GM12878 (cell line): ENCODE measurements at regions not wholly inside any gene's neighbourhood (a gene's known extent, or its start where the extent isn't known, plus 50 kb on each side); places are given as distances from the start of the nearest gene placed in this dataset.
A peak's percentile ranks its signal among the peaks of the same experiment; 100 is the strongest.
"Not testable (repeated sequence)": the region's sequence is repeated elsewhere in the genome, so short reads cannot be mapped to it uniquely, and the experiment has no call there.

Experiments
- ATAC-seq: fragments of 200-7000 bp; cut with Tn5 transposase; 3 replicates; pipeline ENCODE4 v1.9.1; 2020; ENCODE audit warnings: mild to moderate bottlenecking, moderate library complexity
- BruUV-seq: library from RNA; stranded (reverse); fragments of 400-500 nt; replicated peaks from 2 replicates; lab custom pipeline; 2021; lab: Mats Ljungman, UMichigan
- CTCF ChIA-PET: fragments of 300-600 bp; sonication (Branson Sonifier 250); formaldehyde crosslinking; extraction: SDS; loops from one replicate; lab custom pipeline; 2021; ENCODE audit warnings: inconsistent platforms; lab: Yijun Ruan, JAX
- POLR2A ChIA-PET: fragments of 350-600 bp; formaldehyde crosslinking; extraction: SDS; loops from one replicate; lab custom pipeline; 2021; ENCODE audit warnings: inconsistent platforms; lab: Charles Lee
- RAD21 ChIA-PET: fragments of 300-600 bp; sonication (Branson Sonifier 250); formaldehyde crosslinking; loops from one replicate; lab custom pipeline; 2023; ENCODE audit warnings: antibody characterized with exemption; ENCODE audit not compliant: unreplicated experiment; lab: Charles Lee
- SMC1A ChIA-PET: fragments of 300-600 bp; sonication (Branson Sonifier 250); formaldehyde crosslinking; loops from one replicate; lab custom pipeline; 2023; ENCODE audit not compliant: unreplicated experiment, uncharacterized antibody; lab: Charles Lee
- DNase-seq: peaks from one replicate; pipeline ENCODE4 v3.0.0-alpha.2; 2011; ENCODE audit warnings: low read depth, low spot score
- FAIRE-seq: peaks from 3 replicates; lab custom pipeline; 2011; peaks lifted over from hg19 to GRCh38; lab: Jason Lieb, UNC
- H2AFZ ChIP-seq: 2 replicates; pipeline ENCODE4 v1.6.0; 2011; ENCODE audit warnings: low read depth, low read length, control low read depth; ENCODE audit not compliant: control insufficient read depth
- H3K27ac ChIP-seq: 2 replicates; pipeline ENCODE4 v1.5.1; 2011; ENCODE audit warnings: control low read depth; ENCODE audit not compliant: control insufficient read depth, insufficient read depth
- H3K27me3 ChIP-seq, 2 experiments: replicated peaks in 1 of 2; 2 replicates each; pipeline versions ENCODE4 v1.6.0 to v1.6.1; 2011; ENCODE audit warnings: low read length in 1 of 2; ENCODE audit not compliant: control insufficient read depth in 2 of 2, insufficient read depth in 2 of 2
- H3K36me3 ChIP-seq, 2 experiments: 2 replicates each; pipeline ENCODE4 v1.5.1; 2011; ENCODE audit warnings: low read length in 1 of 2; ENCODE audit not compliant: control insufficient read depth in 2 of 2, insufficient read depth in 2 of 2
- H3K4me1 ChIP-seq: 2 replicates; pipeline ENCODE4 v1.6.1; 2011; ENCODE audit warnings: mild to moderate bottlenecking, low read length, moderate library complexity, mixed read lengths; ENCODE audit not compliant: control insufficient read depth, insufficient read depth
- H3K4me2 ChIP-seq: 2 replicates; pipeline ENCODE4 v1.6.0; 2011; ENCODE audit warnings: control low read depth; ENCODE audit not compliant: control insufficient read depth, insufficient read depth
- H3K4me3 ChIP-seq: fragments of 200-600 bp; sonication (generic); 2 replicates; pipeline ENCODE4 v1.5.1; 2016
- H3K79me2 ChIP-seq: 2 replicates; pipeline ENCODE4 v1.6.0; 2011; ENCODE audit warnings: low read length; ENCODE audit not compliant: control insufficient read depth, insufficient read depth
- H3K9ac ChIP-seq: 2 replicates; pipeline ENCODE4 v1.8.0; 2011; ENCODE audit warnings: low read length, control low read depth, mixed read lengths; ENCODE audit not compliant: control insufficient read depth, insufficient read depth
- H3K9me3 ChIP-seq: replicated peaks from 3 replicates; pipeline ENCODE4 v1.5.1; 2011; ENCODE audit warnings: mild to moderate bottlenecking, low read length; ENCODE audit not compliant: control insufficient read depth, insufficient read depth
- H4K20me1 ChIP-seq: 2 replicates; pipeline ENCODE4 v1.6.0; 2011; ENCODE audit not compliant: control insufficient read depth, insufficient read depth
- CREM ChIP-seq: IDR thresholded peaks from 2 replicates; pipeline ENCODE4 v1.6.1; 2014; ENCODE audit warnings: antibody characterized with exemption, low read depth
- JUNB ChIP-seq: IDR thresholded peaks from 2 replicates; pipeline ENCODE4 v1.6.1; 2016; ENCODE audit warnings: antibody characterized with exemption, mild to moderate bottlenecking
- NR2F1 ChIP-seq: fragments of 450-650 bp; conservative IDR thresholded peaks from 2 replicates; pipeline ENCODE4 v1.6.1; 2017; ENCODE audit warnings: mild to moderate bottlenecking
- PAX8 ChIP-seq: fragments of 450-650 bp; IDR thresholded peaks from 2 replicates; pipeline ENCODE4 v1.6.1; 2017; ENCODE audit warnings: mild to moderate bottlenecking, moderate library complexity
- RUNX3 ChIP-seq: IDR thresholded peaks from 2 replicates; pipeline ENCODE4 v1.6.1; 2012; ENCODE audit warnings: low read length, inconsistent platforms
- WGBS: methylation state at CpG from one replicate; pipeline ENCODE4 v1.1.6; 2016; ENCODE audit warnings: low lambda C conversion rate; ENCODE audit not compliant: insufficient replicate concordance, insufficient coverage; ENCODE audit errors: missing lambda C conversion rate; 5-methylcytosine and 5-hydroxymethylcytosine counted together
- in situ Hi-C: fragments of 300-500 bp; cut with MboI; formaldehyde crosslinking; loops from 9 replicates; pipeline ENCODE4 v1.14.3; 2018; ENCODE audit warnings: mixed read lengths
- intact Hi-C: fragments of 100-400 bp; cut with micrococcal nuclease; formaldehyde crosslinking; loops from one replicate; pipeline ENCODE4 v1.14.2; 2022; ENCODE audit not compliant: unreplicated experiment
- TF ChIP-seq, protein P1 (sequence below): fragments of 450-650 bp; IDR thresholded peaks from 2 replicates; pipeline ENCODE4 v1.6.1; 2017; ENCODE audit warnings: mild to moderate bottlenecking, low read depth, inconsistent platforms; ENCODE audit not compliant: poor library complexity, severe bottlenecking

DNA sequence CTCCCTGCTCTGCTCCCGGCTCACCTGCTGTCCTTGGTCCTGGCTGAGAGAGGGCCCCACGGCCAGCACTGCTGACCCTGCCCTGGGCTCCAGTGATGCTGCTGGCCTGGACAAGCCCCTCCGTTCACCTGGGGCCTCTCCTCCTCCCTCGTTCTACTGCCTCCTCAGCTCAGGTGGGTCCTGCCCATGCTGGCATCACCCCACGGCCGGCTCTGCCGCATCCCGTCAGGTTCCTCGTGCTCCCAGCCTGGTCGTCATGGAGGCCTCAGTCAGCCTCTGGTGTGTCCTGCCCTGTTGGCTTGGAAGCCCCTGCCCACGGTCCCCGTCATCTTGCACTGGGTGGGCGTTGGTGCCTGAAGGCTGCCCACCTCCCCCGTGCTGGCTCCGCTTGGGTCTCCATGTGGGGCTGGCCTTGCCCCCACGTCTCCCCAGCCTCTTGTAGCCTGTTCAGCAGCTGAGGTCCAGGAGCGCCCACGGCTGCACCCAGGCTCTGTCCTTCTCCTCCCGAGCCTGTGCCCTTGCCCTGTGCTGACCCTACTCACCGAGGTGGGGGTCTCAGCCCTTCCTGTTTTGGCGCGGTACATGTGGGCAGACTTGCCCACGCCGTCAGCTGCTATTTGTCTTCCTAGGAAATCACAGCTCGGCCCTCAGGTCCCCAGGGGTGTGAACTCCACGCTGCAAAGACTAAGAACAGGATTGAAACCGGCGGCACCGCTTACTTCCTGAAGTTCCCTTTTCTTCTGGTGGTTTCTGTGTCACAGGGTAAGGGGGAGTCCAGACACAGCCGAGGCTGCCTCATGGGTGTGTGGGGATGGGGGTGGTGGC, 121.6 kb downstream of the TMEM121 start (continued):
- TF ChIP-seq, protein P1, sequence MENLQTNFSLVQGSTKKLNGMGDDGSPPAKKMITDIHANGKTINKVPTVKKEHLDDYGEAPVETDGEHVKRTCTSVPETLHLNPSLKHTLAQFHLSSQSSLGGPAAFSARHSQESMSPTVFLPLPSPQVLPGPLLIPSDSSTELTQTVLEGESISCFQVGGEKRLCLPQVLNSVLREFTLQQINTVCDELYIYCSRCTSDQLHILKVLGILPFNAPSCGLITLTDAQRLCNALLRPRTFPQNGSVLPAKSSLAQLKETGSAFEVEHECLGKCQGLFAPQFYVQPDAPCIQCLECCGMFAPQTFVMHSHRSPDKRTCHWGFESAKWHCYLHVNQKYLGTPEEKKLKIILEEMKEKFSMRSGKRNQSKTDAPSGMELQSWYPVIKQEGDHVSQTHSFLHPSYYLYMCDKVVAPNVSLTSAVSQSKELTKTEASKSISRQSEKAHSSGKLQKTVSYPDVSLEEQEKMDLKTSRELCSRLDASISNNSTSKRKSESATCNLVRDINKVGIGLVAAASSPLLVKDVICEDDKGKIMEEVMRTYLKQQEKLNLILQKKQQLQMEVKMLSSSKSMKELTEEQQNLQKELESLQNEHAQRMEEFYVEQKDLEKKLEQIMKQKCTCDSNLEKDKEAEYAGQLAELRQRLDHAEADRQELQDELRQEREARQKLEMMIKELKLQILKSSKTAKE = no peak
- no peak for TF ChIP-seq CREM
- TF ChIP-seq JUNB = peak; percentile 34; the same call in 1 of the 2 replicates
- TF ChIP-seq RUNX3 = peak; percentile 49; the same call in 1 of the 2 replicates
- peak; percentile 69 for TF ChIP-seq NR2F1
- TF ChIP-seq PAX8 = no peak

DNA sequence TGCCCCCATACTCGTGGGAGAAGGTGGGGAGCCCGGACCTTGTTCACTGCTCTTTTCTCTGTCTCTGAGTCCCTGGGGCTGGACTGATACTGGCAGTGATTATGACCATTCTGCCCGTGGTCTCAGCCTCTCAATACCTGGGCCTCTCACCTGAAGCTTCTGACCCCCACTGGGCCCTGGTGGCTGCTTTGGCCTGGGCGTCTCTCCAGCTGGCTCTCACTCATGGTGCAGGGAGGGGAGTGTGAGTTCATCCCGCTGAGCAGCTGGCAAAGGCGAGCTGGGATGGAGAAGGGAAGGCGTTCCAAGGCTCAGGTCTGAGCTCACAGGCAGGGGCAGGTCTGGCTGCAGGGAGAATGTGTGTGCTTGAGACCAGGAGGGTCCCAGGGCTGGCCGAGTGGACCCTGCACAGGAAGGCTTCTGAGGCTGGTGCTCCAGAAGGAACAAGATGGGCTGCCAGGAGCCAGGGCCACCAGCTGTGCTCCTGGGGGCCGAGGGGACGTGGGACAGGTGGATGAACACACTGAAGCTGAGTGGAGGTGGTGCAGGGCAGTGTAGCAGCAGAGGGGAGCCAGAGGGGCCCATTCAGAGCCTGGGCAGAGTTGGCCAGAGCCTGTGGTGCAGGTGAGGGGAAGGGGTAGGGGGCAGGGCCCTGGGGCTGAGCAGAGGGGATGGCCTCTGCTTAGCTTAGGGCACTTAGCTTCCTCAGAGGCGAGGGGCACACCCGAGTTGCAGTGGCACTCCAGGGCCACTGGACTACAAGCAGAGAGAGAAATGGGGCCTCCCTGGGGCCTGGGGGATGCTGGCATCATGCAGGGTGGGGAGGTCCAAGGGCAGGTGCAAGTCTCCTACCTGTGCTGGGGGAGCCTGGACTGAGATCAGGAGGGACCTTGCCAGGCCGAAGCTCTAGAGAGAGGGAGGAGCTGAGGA, 122.5 kb downstream of the TMEM121 start:
- RAD21 ChIA-PET, FAIRE-seq, BruUV-seq, H3K4me3 ChIP-seq, POLR2A ChIA-PET, DNase-seq, H3K9ac ChIP-seq, H3K36me3 ChIP-seq, H3K4me1 ChIP-seq, H3K4me2 ChIP-seq, H2AFZ ChIP-seq, H3K27me3 ChIP-seq, H3K27ac ChIP-seq, H3K9me3 ChIP-seq, H4K20me1 ChIP-seq, CTCF ChIA-PET, in situ Hi-C loops, H3K79me2 ChIP-seq: not testable (repeated sequence)
- peak; percentile 8; the same call in 2 of the 3 replicates for ATAC-seq
- WGBS = 17% methylated on average over 12 of the region's 13 CpGs
- intact Hi-C loops = loop anchor here (1.0 kb wide), 1 partner anchor 19 kb away; no protein-coding TSS in a partner anchor
- SMC1A ChIA-PET = interaction anchor here (0.8 kb wide), 1 partner anchor 629 kb away, joined by 3 read pairs; no protein-coding TSS in a partner anchor

DNA sequence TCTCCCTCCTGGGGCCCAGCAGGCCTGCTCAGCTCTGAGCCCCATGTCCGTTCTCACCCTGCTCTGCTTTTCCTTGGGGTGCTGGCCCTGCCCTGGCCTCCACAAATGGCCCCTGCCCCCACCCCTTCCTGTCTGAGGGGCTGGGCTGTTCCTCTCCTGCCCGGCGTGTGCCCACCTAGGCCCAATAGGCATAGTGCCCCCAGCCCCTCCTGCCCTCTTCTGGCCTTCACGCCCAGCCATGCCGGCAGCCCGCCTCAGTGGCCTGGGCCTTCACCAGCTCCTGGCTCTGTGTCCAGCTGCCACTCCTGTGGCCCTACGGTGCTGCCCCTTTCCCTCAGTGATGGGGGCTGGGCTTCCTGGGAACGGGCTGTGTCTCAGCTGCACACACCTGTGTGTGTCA, 125.9 kb downstream of the TMEM121 start:
- DNase-seq, CTCF ChIA-PET, ATAC-seq, SMC1A ChIA-PET, H3K4me3 ChIP-seq, RAD21 ChIA-PET, POLR2A ChIA-PET, H3K9ac ChIP-seq, FAIRE-seq, H3K4me1 ChIP-seq, intact Hi-C loops, H4K20me1 ChIP-seq, H3K27ac ChIP-seq, H3K27me3 ChIP-seq, BruUV-seq, H2AFZ ChIP-seq, H3K9me3 ChIP-seq, H3K36me3 ChIP-seq, H3K79me2 ChIP-seq, H3K4me2 ChIP-seq: not testable (repeated sequence)
- 66% methylated on average over 5 of the region's 8 CpGs for WGBS
- in situ Hi-C loops = loop anchor here (10.0 to 25.0 kb wide), 3 partner anchors 48 to 485 kb away; no protein-coding TSS in a partner anchor
